Endodermal cell (in vitro differentiated cells): ENCODE measurements at regions not wholly inside any gene's neighbourhood (a gene's known extent, or its start where the extent isn't known, plus 50 kb on each side); places are given as distances from the start of the nearest gene placed in this dataset.

ENCODE experiments used
- DNase-seq: peaks from one replicate; pipeline ENCODE4 v3.0.0-alpha.2; 2017
- H3K27ac ChIP-seq: 2 replicates; pipeline ENCODE4 v1.5.1; 2013; ENCODE audit warnings: mild to moderate bottlenecking, low read depth, low read length, moderate library complexity
- H3K27me3 ChIP-seq: 2 replicates; pipeline ENCODE4 v1.6.1; 2013; ENCODE audit warnings: mild to moderate bottlenecking, low read length, moderate library complexity; ENCODE audit not compliant: insufficient read depth, control insufficient read depth, poor library complexity, severe bottlenecking
- H3K36me3 ChIP-seq: 2 replicates; pipeline ENCODE4 v1.7.0; 2013; ENCODE audit warnings: mild to moderate bottlenecking, low read length, moderate library complexity; ENCODE audit not compliant: control insufficient read depth, insufficient read depth
- H3K4me1 ChIP-seq: one replicate; pipeline ENCODE4 v1.7.0; 2013; ENCODE audit warnings: low read length; ENCODE audit not compliant: control insufficient read depth, insufficient read depth
- H3K4me3 ChIP-seq: 2 replicates; pipeline ENCODE4 v1.5.1; 2013; ENCODE audit warnings: mild to moderate bottlenecking, low read length, moderate library complexity
- H3K9ac ChIP-seq: 2 replicates; pipeline ENCODE4 v1.6.1; 2013; ENCODE audit warnings: mild to moderate bottlenecking, low read length, moderate library complexity; ENCODE audit not compliant: poor library complexity, severe bottlenecking; ENCODE audit errors: extremely low read depth
- H3K9me3 ChIP-seq: 2 replicates; pipeline ENCODE4 v1.6.1; 2013; ENCODE audit warnings: mild to moderate bottlenecking, low read length, moderate library complexity; ENCODE audit not compliant: control insufficient read depth
- H3K27ac Mint-ChIP-seq: 2 replicates; pipeline ENCODE4 v1.8.0; 2020; ENCODE audit warnings: mixed read lengths
- H3K27me3 Mint-ChIP-seq: 2 replicates; pipeline ENCODE4 v1.8.0; 2021; ENCODE audit warnings: mild to moderate bottlenecking, mixed read lengths; ENCODE audit not compliant: insufficient read depth
- H3K36me3 Mint-ChIP-seq: 2 replicates; pipeline ENCODE4 v1.8.0; 2020; ENCODE audit warnings: low read depth, mixed read lengths
- H3K4me1 Mint-ChIP-seq: 2 replicates; pipeline ENCODE4 v1.8.0; 2020; ENCODE audit warnings: mixed read lengths
- H3K4me3 Mint-ChIP-seq: 2 replicates; pipeline ENCODE4 v1.8.0; 2020; ENCODE audit warnings: mild to moderate bottlenecking, moderate library complexity, mixed read lengths
- H3K9me3 Mint-ChIP-seq: 2 replicates; pipeline ENCODE4 v1.8.0; 2020; ENCODE audit warnings: mild to moderate bottlenecking, mixed read lengths
- WGBS, 2 experiments: methylation state at CpG; one replicate each; pipeline versions ENCODE4 v1.1.5 to v1.1.7; 2013; ENCODE audit warnings: missing lambda C conversion rate in 2 of 2, mixed read lengths in 1 of 2; ENCODE audit not compliant: insufficient coverage in 1 of 2, insufficient read length in 1 of 2; 5-methylcytosine and 5-hydroxymethylcytosine counted together
- TF ChIP-seq, protein P1 (sequence below): fragments of 200-600 bp; sonication (generic); conservative IDR thresholded peaks from 2 replicates; pipeline ENCODE4 v1.5.0; 2021; ENCODE audit warnings: antibody characterized with exemption, mild to moderate bottlenecking

DNA sequence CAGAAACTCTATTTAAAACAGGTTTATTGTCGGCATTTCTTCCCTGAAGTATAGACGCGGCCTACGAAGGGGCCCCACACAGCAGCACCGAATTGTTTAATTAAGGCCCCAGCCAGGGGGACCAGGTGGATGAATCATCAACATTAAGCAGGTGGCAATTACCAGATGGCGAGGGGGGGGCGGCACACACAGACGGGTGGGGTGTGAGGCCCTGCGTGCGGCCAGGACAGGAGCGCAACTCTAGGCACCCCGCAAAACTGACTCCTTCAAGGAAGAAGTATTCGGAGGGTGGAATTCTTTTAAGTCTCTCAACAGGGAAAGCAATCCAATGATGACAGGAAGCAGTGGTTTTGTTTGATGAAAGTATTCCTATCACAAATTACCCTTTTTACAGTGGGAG is 830.4 kb downstream of the GALR1 start:
- no peak overlapping the region for H3K9ac ChIP-seq
- H3K9me3 ChIP-seq = no peaks in the 10 kb centered on the region
- WGBS, 2 experiments = 96 to 98% methylated on average over 12 to 13 of the region's 13 CpGs
- H3K27me3 ChIP-seq = no peaks in the 10 kb centered on the region
- Mint-ChIP-seq H3K4me1 (peaks cover 11% of the 10 kb centered on the region), H3K9me3 (no peaks in the 10 kb centered on the region), H3K36me3 (no peaks in the 10 kb centered on the region), H3K27ac (no peak overlapping the region), H3K4me3 (no peak overlapping the region), H3K27me3 (peaks cover 2% of the 10 kb centered on the region)
- TF ChIP-seq, protein P1, sequence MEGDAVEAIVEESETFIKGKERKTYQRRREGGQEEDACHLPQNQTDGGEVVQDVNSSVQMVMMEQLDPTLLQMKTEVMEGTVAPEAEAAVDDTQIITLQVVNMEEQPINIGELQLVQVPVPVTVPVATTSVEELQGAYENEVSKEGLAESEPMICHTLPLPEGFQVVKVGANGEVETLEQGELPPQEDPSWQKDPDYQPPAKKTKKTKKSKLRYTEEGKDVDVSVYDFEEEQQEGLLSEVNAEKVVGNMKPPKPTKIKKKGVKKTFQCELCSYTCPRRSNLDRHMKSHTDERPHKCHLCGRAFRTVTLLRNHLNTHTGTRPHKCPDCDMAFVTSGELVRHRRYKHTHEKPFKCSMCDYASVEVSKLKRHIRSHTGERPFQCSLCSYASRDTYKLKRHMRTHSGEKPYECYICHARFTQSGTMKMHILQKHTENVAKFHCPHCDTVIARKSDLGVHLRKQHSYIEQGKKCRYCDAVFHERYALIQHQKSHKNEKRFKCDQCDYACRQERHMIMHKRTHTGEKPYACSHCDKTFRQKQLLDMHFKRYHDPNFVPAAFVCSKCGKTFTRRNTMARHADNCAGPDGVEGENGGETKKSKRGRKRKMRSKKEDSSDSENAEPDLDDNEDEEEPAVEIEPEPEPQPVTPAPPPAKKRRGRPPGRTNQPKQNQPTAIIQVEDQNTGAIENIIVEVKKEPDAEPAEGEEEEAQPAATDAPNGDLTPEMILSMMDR = no peak
- H3K4me1 ChIP-seq = no peaks in the 10 kb centered on the region
- no peak overlapping the region for H3K27ac ChIP-seq
- H3K36me3 ChIP-seq = no peaks in the 10 kb centered on the region
- no peak for DNase-seq
- no peak overlapping the region for H3K4me3 ChIP-seq

DNA sequence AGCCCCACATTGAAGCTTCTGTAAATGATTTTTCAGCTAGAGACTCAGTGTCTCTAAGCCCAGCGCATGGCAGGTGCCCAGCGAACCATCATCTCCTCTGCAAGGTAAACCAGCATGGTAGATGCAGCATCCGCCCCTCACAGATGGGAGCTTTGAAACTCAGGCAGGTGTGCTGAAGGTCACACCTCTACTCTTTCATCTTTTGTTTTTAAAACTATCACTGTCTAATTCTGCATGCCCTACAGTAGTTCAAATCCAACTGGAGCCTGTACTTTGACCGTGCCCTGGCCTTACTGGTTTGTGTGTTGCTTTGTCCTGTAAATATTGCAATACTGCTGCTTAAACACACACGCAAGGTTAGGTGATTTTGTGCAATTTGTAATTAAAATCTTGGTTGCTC is 831.1 kb downstream of the GALR1 start:
- Mint-ChIP-seq H3K4me3 (no peak overlapping the region), H3K27me3 (peaks cover 2% of the 10 kb centered on the region), H3K27ac (no peak overlapping the region), H3K9me3 (no peaks in the 10 kb centered on the region), H3K36me3 (no peaks in the 10 kb centered on the region), H3K4me1 (peaks cover 11% of the 10 kb centered on the region)
- Histone ChIP-seq H3K27me3 (no peaks in the 10 kb centered on the region), H3K9ac (no peak overlapping the region), H3K27ac (no peak overlapping the region), H3K4me1 (no peaks in the 10 kb centered on the region), H3K36me3 (no peaks in the 10 kb centered on the region), H3K4me3 (no peak overlapping the region), H3K9me3 (no peaks in the 10 kb centered on the region)
- DNase-seq = no peak
- TF ChIP-seq, protein P1 = no peak
- 92 to 97% methylated on average over 4 to 5 of the region's 5 CpGs for WGBS, 2 experiments

DNA sequence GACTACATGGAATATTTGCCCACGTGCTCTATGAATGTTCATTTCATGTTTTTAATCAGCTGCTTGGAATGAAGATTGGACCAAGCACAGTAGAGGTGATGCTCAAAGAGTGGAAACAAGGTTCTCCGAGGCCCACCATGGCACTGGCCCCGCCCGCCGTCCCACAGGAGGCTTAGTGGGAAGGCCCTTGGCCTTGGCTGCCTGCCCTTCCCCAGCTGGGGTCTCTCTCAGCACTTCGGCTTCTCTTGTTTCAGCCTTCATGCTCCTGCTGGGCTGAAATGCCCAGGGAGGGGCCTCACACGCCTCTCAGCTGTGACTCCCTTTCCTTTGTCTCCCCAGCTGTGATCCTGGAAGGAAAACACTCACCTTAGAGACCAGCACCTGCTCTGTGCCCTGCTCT is 833.2 kb downstream of the GALR1 start:
- Histone ChIP-seq H3K4me3 (no peak overlapping the region), H3K9me3 (no peaks in the 10 kb centered on the region), H3K27me3 (no peaks in the 10 kb centered on the region), H3K4me1 (no peaks in the 10 kb centered on the region), H3K9ac (no peak overlapping the region), H3K27ac (no peak overlapping the region), H3K36me3 (no peaks in the 10 kb centered on the region)
- TF ChIP-seq, protein P1 = no peak
- Mint-ChIP-seq H3K36me3 (no peaks in the 10 kb centered on the region), H3K27me3 (peaks cover 2% of the 10 kb centered on the region), H3K4me3 (no peak overlapping the region), H3K9me3 (no peaks in the 10 kb centered on the region), H3K27ac (no peak overlapping the region), H3K4me1 (peaks cover 11% of the 10 kb centered on the region)
- DNase-seq = peak; percentile 45
- 80 to 87% methylated on average over 2 to 7 of the region's 7 CpGs for WGBS, 2 experiments
